PFSK-1 (cell line): ENCODE measurements at regions not wholly inside any gene's neighbourhood (a gene's known extent, or its start where the extent isn't known, plus 50 kb on each side); places are given as distances from the start of the nearest gene placed in this dataset.

Source experiments
- FOXP2 ChIP-seq: optimal IDR thresholded peaks from 2 replicates; pipeline ENCODE3; 2011; ENCODE audit warnings: borderline replicate concordance, control low read depth, inconsistent platforms; ENCODE audit not compliant: insufficient read depth; ENCODE audit errors: extremely low read length, extremely low read depth
- POLR2AphosphoS5 ChIP-seq: IDR thresholded peaks from 2 replicates; pipeline ENCODE4 v1.6.1; 2012; ENCODE audit warnings: low read depth, mild to moderate bottlenecking, control low read depth, low read length, moderate library complexity
- REST ChIP-seq, 2 experiments: IDR thresholded peaks; 2 replicates each; pipeline versions ENCODE4 v1.6.1 to v1.8.0; 2011 to 2012; ENCODE audit warnings: low read depth in 2 of 2, low read length in 2 of 2, control low read depth in 1 of 2, inconsistent platforms in 1 of 2, mild to moderate bottlenecking in 1 of 2, moderate library complexity in 1 of 2; ENCODE audit not compliant: insufficient read depth in 1 of 2
- SIN3A ChIP-seq: IDR thresholded peaks from 2 replicates; pipeline ENCODE4 v1.6.1; 2012; ENCODE audit warnings: mild to moderate bottlenecking, low read length, moderate library complexity, borderline replicate concordance; ENCODE audit not compliant: insufficient read depth
- TAF1 ChIP-seq: IDR thresholded peaks from 2 replicates; pipeline ENCODE4 v1.6.1; 2012; ENCODE audit warnings: low read length, control low read depth, borderline replicate concordance; ENCODE audit not compliant: insufficient read depth

DNA sequence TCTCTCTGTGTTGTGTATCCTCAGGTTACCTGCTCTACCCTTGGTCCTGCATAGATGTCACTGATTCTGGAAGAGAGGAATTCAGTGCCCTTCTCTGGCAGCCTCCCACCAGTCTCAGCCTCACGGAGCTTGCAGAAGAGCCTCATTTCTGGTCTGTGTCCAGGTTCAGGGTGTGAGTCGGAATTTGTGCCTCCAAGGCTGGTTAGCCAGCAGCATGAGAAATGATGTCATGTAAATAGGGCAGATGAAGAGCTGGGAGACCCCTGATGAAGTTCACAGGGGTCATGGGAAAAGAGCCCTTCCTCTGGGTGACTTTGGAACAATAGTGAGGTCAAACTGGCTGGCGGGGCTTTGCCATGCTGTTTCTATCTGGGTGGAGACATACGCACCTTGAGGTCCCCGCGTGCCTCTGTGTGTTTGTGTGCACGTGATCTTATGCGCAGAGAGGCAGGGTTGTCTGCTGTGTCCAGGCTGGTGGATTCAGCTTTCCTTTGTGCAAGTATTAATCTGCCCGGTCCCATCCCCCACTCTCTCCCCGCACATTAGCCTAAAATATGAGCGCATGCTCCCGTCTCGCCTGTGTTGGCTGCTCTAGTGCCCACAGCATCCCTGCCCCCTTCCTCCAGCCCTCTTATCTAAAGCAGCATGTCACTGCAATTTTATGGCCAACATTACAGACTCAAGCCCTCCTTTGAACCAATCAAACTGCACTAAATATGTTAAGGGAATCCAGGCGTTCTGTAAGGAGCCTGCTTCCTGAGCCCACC lies 256.3 kb upstream of the ZFHX3 start:
- no peak for TF ChIP-seq SIN3A
- TF ChIP-seq FOXP2: no peak
- TF ChIP-seq TAF1: no peak
- TF ChIP-seq REST (IDR thresholded peaks at IDR 0.05; ENCODE audit: insufficient read depth in 1 of 2, low read depth in 2 of 2, low read length in 2 of 2): no peak
- TF ChIP-seq POLR2AphosphoS5: no peak

DNA sequence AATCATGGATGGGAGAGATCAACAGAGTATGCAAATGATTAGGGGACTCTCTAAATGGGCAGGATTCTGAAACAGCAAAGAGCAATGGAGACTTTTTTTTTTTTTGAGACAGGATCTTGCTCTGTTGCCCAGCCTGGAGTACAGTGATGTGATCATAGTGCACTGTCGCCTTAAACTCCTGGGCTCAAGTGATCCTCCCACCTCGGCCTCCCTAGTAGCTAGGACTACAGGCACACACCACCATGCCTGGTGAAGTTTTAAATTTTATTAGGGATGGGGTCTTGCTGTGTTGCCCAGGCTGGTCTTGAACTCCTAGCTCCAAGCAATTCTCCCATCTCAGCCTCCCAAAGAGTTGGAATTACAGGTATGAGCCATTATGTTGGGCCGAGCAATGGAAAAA lies 255.0 kb upstream of the ZFHX3 start:
- TF ChIP-seq TAF1 (no peak), FOXP2 (no peak), REST (IDR thresholded peaks at IDR 0.05; ENCODE audit: insufficient read depth in 1 of 2, low read depth in 2 of 2, low read length in 2 of 2) (no peak), SIN3A (no peak), POLR2AphosphoS5 (no peak)

- TF ChIP-seq REST (IDR thresholded peaks at IDR 0.05; ENCODE audit: insufficient read depth in 1 of 2, low read depth in 2 of 2, low read length in 2 of 2) (no peak), FOXP2 (no peak), TAF1 (no peak), POLR2AphosphoS5 (no peak), SIN3A (no peak)
These were observed 254.1 kb upstream of the ZFHX3 start for GRCh38 chr16:73301984-73302383.

DNA sequence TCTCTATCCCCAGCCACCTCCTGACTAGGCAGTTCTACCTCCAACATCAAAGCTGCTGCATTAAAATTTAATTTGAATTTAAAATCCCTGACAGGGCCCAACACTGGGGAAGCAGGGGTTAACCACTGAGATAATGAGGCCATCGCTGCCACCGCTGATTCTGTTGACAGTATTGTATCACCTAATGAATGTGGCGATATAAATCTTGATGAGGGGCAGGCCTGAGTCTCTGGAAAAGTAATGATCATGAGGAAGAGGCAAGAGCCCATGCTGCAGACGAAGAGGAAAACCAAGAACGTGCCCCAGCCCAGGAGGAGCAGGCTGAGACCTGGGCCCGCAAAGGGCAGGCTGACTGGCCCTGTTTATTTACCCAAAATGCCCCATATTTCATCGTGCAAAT lies 251.4 kb upstream of the ZFHX3 start:
- TF ChIP-seq SIN3A: no peak
- TF ChIP-seq TAF1: no peak
- TF ChIP-seq FOXP2: no peak
- no peak for TF ChIP-seq POLR2AphosphoS5

DNA sequence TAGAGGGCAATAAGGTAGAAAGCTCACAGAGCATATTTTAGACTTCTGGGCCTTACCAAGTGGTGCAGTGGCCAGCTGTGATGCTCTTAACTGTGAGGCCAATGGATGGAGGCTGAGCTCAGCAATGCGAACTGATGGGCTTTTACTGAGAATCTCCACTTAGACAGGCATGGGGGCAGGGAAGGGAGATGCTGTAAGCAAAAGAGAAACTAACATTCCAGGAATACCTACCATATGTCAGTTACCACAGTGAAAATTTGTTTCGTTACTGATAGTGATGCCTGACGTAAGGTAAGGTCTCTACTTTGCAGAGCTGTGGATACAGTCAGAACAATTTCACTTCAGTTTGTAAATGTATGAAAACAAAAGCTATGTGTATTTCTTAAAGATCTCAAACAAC lies 250.6 kb upstream of the ZFHX3 start:
- TF ChIP-seq TAF1 (no peak), FOXP2 (no peak), SIN3A (no peak), REST (IDR thresholded peaks at IDR 0.05; ENCODE audit: insufficient read depth in 1 of 2, low read depth in 2 of 2, low read length in 2 of 2) (no peak), POLR2AphosphoS5 (no peak)
